Keratinocyte (primary cell): ENCODE measurements at regions not wholly inside any gene's neighbourhood (a gene's known extent, or its start where the extent isn't known, plus 50 kb on each side); places are given as distances from the start of the nearest gene placed in this dataset.

Source experiments
- DNase-seq: peaks from one replicate; pipeline ENCODE4 v3.0.0-alpha.2; 2011; ENCODE audit warnings: low read depth, missing footprints, low spot score
- FAIRE-seq: peaks from 2 replicates; lab custom pipeline; 2011; peaks lifted over from hg19 to GRCh38; lab: Jason Lieb, UNC
- H2AFZ ChIP-seq: 2 replicates; pipeline ENCODE4 v1.6.0; 2012; ENCODE audit warnings: low read length, control low read depth, inconsistent platforms; ENCODE audit not compliant: control insufficient read depth
- H3K27ac ChIP-seq: 2 replicates; pipeline ENCODE4 v1.5.1; 2011; ENCODE audit warnings: low read length; ENCODE audit not compliant: control insufficient read depth, insufficient read depth
- H3K27me3 ChIP-seq: 3 replicates; pipeline ENCODE4 v1.6.0; 2011; ENCODE audit warnings: low read length; ENCODE audit not compliant: control insufficient read depth, insufficient read depth; ENCODE audit errors: extremely low read depth
- H3K36me3 ChIP-seq, 2 experiments: 2 replicates in 1 of 2; 3 replicates in 1 of 2; pipeline ENCODE4 v1.5.1; 2011; ENCODE audit warnings: low read length in 2 of 2, mild to moderate bottlenecking in 1 of 2; ENCODE audit not compliant: control insufficient read depth in 2 of 2, insufficient read depth in 2 of 2; ENCODE audit errors: extremely low read depth in 1 of 2
- H3K4me1 ChIP-seq: 3 replicates; pipeline ENCODE4 v1.5.1; 2011; ENCODE audit warnings: low read length; ENCODE audit not compliant: control insufficient read depth, insufficient read depth; ENCODE audit errors: extremely low read depth
- H3K4me2 ChIP-seq: 3 replicates; pipeline ENCODE4 v1.6.0; 2011; ENCODE audit warnings: low read depth, low read length; ENCODE audit not compliant: control insufficient read depth, insufficient read depth; ENCODE audit errors: extremely low read depth
- H3K4me3 ChIP-seq, 3 experiments: fragments of 200-600 bp in 1 of 3; sonication (generic) in 1 of 3; 2 replicates in 2 of 3; 3 replicates in 1 of 3; pipeline ENCODE4 v1.5.1; 2011 to 2016; ENCODE audit warnings: low read length in 3 of 3, mild to moderate bottlenecking in 3 of 3, control low read depth in 2 of 3, inconsistent platforms in 1 of 3, low read depth in 1 of 3, mixed read lengths in 1 of 3, mixed run types in 1 of 3, moderate library complexity in 1 of 3; ENCODE audit not compliant: control insufficient read depth in 2 of 3, insufficient read depth in 2 of 3; ENCODE audit errors: extremely low read depth in 1 of 3
- H3K79me2 ChIP-seq: 2 replicates; pipeline ENCODE4 v1.6.0; 2012; ENCODE audit warnings: low read length; ENCODE audit not compliant: control insufficient read depth, insufficient read depth
- H3K9ac ChIP-seq: 3 replicates; pipeline ENCODE4 v1.6.0; 2011; ENCODE audit warnings: low read length; ENCODE audit not compliant: control insufficient read depth, insufficient read depth; ENCODE audit errors: extremely low read depth
- H3K9me1 ChIP-seq: 3 replicates; pipeline ENCODE4 v1.6.0; 2011; ENCODE audit warnings: low read length; ENCODE audit not compliant: control insufficient read depth, insufficient read depth; ENCODE audit errors: extremely low read depth
- H3K9me3 ChIP-seq: 2 replicates; pipeline ENCODE4 v1.5.1; 2012; ENCODE audit warnings: low read depth, low read length; ENCODE audit not compliant: control insufficient read depth
- H4K20me1 ChIP-seq: 3 replicates; pipeline ENCODE4 v1.6.0; 2011; ENCODE audit warnings: low read length; ENCODE audit not compliant: control insufficient read depth, insufficient read depth; ENCODE audit errors: extremely low read depth
- EZH2 ChIP-seq: IDR thresholded peaks from one replicate; pipeline ENCODE4 v1.6.1; 2012; ENCODE audit warnings: inconsistent platforms, mild to moderate bottlenecking, low read length, moderate library complexity
- dilution Hi-C: fragments of 300-500 bp; cut with MboI; formaldehyde crosslinking; loops from one replicate; pipeline ENCODE4 v1.7.0; 2020; ENCODE audit warnings: low sequenced_read_pairs; ENCODE audit not compliant: extremely low pct_ligation_motif_present
- TF ChIP-seq, protein P1 (sequence below), 3 experiments: IDR thresholded peaks in 1 of 3; conservative IDR thresholded peaks in 1 of 3; optimal IDR thresholded peaks in 1 of 3; 2 replicates in 2 of 3; 3 replicates in 1 of 3; pipeline versions ENCODE3 to v1.5.1; 2011; ENCODE audit warnings: low read length in 3 of 3, mild to moderate bottlenecking in 3 of 3, moderate library complexity in 2 of 3, control low read depth in 1 of 3, inconsistent platforms in 1 of 3; ENCODE audit not compliant: insufficient read depth in 2 of 3; ENCODE audit errors: extremely low read depth in 1 of 3

DNA sequence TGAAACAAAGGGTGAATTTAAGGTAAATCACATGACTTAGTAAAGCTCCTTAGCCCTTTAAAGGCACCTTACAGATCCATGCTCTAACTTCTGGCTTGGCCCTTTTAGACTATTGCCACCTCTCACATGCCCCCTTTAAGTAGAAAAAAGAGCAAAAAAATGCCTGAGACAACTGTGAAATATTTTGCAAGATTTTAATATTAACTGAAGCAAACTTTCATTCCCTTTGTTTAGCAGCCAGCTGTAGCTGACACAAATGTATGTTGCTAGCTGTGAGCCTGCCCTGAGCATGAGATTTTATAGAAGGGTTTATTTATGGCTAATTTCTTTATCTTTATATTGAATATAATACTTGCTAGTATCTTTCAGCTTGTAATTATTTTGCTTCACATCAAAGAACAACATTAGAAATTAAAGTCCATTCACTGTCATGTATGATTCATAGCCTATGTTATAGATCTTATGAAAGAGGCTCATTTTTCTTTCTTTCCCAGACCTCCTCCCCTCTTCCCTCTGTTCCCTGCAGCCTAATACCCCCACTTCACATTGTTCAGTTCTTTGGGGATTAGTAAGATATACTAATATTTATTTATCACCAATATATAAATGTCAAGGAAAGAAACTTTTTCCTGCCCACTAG, 637.2 kb upstream of the ZEB2 start:
- Histone ChIP-seq H3K27ac (no peak overlapping the region), H3K9ac (no peak overlapping the region), H3K79me2 (no peaks in the 10 kb centered on the region), H3K36me3 (no peaks in the 10 kb centered on the region), H3K4me3 (no peak overlapping the region), H3K27me3 (no peaks in the 10 kb centered on the region), H2AFZ (no peak overlapping the region), H3K9me3 (no peaks in the 10 kb centered on the region), H4K20me1 (no peaks in the 10 kb centered on the region), H3K9me1 (no peaks in the 10 kb centered on the region), H3K4me1 (no peaks in the 10 kb centered on the region), H3K4me2 (no peak overlapping the region)
- TF ChIP-seq, protein P1, sequence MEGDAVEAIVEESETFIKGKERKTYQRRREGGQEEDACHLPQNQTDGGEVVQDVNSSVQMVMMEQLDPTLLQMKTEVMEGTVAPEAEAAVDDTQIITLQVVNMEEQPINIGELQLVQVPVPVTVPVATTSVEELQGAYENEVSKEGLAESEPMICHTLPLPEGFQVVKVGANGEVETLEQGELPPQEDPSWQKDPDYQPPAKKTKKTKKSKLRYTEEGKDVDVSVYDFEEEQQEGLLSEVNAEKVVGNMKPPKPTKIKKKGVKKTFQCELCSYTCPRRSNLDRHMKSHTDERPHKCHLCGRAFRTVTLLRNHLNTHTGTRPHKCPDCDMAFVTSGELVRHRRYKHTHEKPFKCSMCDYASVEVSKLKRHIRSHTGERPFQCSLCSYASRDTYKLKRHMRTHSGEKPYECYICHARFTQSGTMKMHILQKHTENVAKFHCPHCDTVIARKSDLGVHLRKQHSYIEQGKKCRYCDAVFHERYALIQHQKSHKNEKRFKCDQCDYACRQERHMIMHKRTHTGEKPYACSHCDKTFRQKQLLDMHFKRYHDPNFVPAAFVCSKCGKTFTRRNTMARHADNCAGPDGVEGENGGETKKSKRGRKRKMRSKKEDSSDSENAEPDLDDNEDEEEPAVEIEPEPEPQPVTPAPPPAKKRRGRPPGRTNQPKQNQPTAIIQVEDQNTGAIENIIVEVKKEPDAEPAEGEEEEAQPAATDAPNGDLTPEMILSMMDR (optimal IDR thresholded peaks at IDR 0.05 in 1 of 3, IDR thresholded peaks at IDR 0.05 in 1 of 3, conservative IDR thresholded peaks at IDR 0.05 in 1 of 3; ENCODE audit: extremely low read depth in 1 of 3, insufficient read depth in 2 of 3, low read length in 3 of 3) = no peak
- no peak for TF ChIP-seq EZH2
- FAIRE-seq (no peak), DNase-seq (no peak)
- dilution Hi-C loops = no loop called here

DNA sequence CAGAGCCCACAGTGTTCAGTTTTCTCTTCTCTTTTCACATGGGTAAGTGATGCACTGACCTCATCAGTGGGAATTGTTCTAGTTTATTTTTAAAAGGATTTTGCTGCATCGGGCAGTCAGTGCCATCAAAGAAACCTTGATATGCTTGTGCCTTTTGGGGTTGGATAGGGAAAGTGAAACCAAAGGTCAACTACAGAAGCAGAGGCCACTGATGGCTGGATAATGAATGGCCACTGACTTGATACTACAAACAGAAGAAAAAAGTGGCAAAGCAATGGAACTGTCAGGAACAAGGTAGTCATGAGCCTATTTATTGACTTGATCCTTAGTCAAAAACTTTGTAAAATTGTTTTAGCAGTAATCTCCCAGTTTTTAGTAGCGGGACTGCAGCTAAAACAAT, 636.3 kb upstream of the ZEB2 start:
- dilution Hi-C loops = no loop called here
- Histone ChIP-seq H3K79me2 (no peaks in the 10 kb centered on the region), H3K9ac (no peak overlapping the region), H3K9me3 (no peaks in the 10 kb centered on the region), H3K36me3 (no peaks in the 10 kb centered on the region), H3K4me3 (no peak overlapping the region), H2AFZ (no peak overlapping the region), H3K27me3 (no peaks in the 10 kb centered on the region), H3K9me1 (no peaks in the 10 kb centered on the region), H3K4me1 (no peaks in the 10 kb centered on the region), H3K4me2 (no peak overlapping the region), H4K20me1 (no peaks in the 10 kb centered on the region), H3K27ac (no peak overlapping the region)
- no peak for FAIRE-seq
- DNase-seq = no peak
- TF ChIP-seq, protein P1 (optimal IDR thresholded peaks at IDR 0.05 in 1 of 3, IDR thresholded peaks at IDR 0.05 in 1 of 3, conservative IDR thresholded peaks at IDR 0.05 in 1 of 3; ENCODE audit: extremely low read depth in 1 of 3, insufficient read depth in 2 of 3, low read length in 3 of 3) = no peak
- TF ChIP-seq EZH2 = no peak
